A673 (cell line): ENCODE measurements at regions not wholly inside any gene's neighbourhood (a gene's known extent, or its start where the extent isn't known, plus 50 kb on each side); places are given as distances from the start of the nearest gene placed in this dataset.

ENCODE experiments used
- EZH2 ChIP-seq: fragments of 200-600 bp; sonication (generic); IDR thresholded peaks from 2 replicates; pipeline ENCODE4 v1.6.1; 2017; ENCODE audit warnings: borderline replicate concordance, low read depth, mild to moderate bottlenecking, mixed read lengths, antibody characterized with exemption, low read length; ENCODE audit not compliant: poor library complexity, severe bottlenecking
- TF ChIP-seq, protein P1 (sequence below): fragments of 300-800, 200-600 bp; sonication (generic); conservative IDR thresholded peaks from 2 replicates; pipeline ENCODE4 v1.5.1; 2017; ENCODE audit warnings: low read depth, mild to moderate bottlenecking, antibody characterized with exemption, low read length, moderate library complexity, mixed read lengths

DNA sequence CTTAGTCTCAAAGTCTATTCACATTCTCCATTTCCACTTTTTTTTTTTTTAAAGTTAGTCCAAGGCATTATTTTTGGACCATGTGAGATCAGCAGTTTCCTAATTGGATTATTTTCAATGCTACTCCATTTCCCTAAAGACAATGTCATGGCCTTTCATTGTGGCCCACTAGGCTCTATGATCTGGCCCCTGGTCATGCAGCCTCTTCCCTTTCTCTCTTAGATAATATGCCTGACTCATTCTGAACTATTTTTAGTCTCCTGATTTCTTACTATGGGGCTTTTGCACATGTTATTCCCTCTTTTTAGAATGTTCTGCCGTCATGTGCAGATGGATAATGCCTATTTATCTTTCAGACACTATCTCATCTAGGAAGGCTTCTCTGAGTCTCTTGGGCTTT, 157.3 kb downstream of the TMA16 start:
- TF ChIP-seq, protein P1, sequence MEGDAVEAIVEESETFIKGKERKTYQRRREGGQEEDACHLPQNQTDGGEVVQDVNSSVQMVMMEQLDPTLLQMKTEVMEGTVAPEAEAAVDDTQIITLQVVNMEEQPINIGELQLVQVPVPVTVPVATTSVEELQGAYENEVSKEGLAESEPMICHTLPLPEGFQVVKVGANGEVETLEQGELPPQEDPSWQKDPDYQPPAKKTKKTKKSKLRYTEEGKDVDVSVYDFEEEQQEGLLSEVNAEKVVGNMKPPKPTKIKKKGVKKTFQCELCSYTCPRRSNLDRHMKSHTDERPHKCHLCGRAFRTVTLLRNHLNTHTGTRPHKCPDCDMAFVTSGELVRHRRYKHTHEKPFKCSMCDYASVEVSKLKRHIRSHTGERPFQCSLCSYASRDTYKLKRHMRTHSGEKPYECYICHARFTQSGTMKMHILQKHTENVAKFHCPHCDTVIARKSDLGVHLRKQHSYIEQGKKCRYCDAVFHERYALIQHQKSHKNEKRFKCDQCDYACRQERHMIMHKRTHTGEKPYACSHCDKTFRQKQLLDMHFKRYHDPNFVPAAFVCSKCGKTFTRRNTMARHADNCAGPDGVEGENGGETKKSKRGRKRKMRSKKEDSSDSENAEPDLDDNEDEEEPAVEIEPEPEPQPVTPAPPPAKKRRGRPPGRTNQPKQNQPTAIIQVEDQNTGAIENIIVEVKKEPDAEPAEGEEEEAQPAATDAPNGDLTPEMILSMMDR, result no peak
- no peak for TF ChIP-seq EZH2
